Ovary (tissue), 7 donors: ENCODE measurements at regions not wholly inside any gene's neighbourhood (a gene's known extent, or its start where the extent isn't known, plus 50 kb on each side); places are given as distances from the start of the nearest gene placed in this dataset.

Experiments
- DNase-seq, 5 donors: peaks; one replicate each; pipeline ENCODE4 v3.0.0-alpha.2; 2019 to 2020
- H3K27ac ChIP-seq, 2 donors: fragments of 200-600 bp; one replicate each; pipeline versions ENCODE4 v1.5.1 to v1.8.0; 2019 to 2022
- H3K27me3 ChIP-seq: fragments of 200-600 bp; one replicate; pipeline ENCODE4 v1.8.0; 2022
- H3K36me3 ChIP-seq: fragments of 200-600 bp; sonication (generic); one replicate; pipeline ENCODE4 v1.5.1; 2019
- H3K4me1 ChIP-seq: one replicate; pipeline ENCODE4 v1.8.1; 2013; ENCODE audit warnings: mild to moderate bottlenecking, moderate library complexity; ENCODE audit not compliant: insufficient read depth
- H3K4me3 ChIP-seq: fragments of 200-600 bp; sonication (generic); one replicate; pipeline ENCODE4 v1.5.1; 2017
- H3K9me3 ChIP-seq, 2 donors: fragments of 200-600 bp in 1 of 2; sonication (generic) in 1 of 2; one replicate each; pipeline versions ENCODE4 v1.5.1 to v1.8.1; 2013 to 2019; ENCODE audit warnings: mild to moderate bottlenecking in 1 of 2, moderate library complexity in 1 of 2
- EP300 ChIP-seq: sonication (generic); formaldehyde crosslinking; IDR thresholded peaks from one replicate; pipeline ENCODE4 v1.6.1; 2017; ENCODE audit warnings: antibody characterized with exemption
- POLR2A ChIP-seq: fragments of 450-650 bp; IDR thresholded peaks from one replicate; pipeline ENCODE4 v1.6.1; 2017; ENCODE audit warnings: antibody characterized with exemption, mild to moderate bottlenecking, moderate library complexity
- WGBS, 3 donors: extraction: QIAGEN DNeasy Blood & Tissue Kit in 1 of 3; methylation state at CpG; one replicate each; pipeline versions ENCODE4 v1.1.5 to v1.1.7; 2013 to 2017; 5-methylcytosine and 5-hydroxymethylcytosine counted together
- intact Hi-C, 4 donors: fragments of 100-400 bp; cut with DNase I; formaldehyde crosslinking; loops; one replicate each; pipeline versions ENCODE4 v1.11.0 to v1.15.1; 2022 to 2023
- TF ChIP-seq, protein P1 (sequence below), 3 donors: fragments of 450-650 bp in 2 of 3; fragments of 200-600 bp in 1 of 3; IDR thresholded peaks; one replicate each; pipeline versions ENCODE4 v1.5.1 to v1.8.0; 2016 to 2022; ENCODE audit warnings: antibody characterized with exemption in 3 of 3, mild to moderate bottlenecking in 1 of 3
- donor health status: DM: no; HTN: no; CAD: no; lungs with moderate emphysema.
- donor health status: DM: no; HTN: no; CAD: no.
- donor health status: Bipolar disorder and iron deficiency.
- donor health status: DM: no; HTN: no; CAD: no.
- donor health status: DM: yes; HTN: yes; CAD: no.

DNA sequence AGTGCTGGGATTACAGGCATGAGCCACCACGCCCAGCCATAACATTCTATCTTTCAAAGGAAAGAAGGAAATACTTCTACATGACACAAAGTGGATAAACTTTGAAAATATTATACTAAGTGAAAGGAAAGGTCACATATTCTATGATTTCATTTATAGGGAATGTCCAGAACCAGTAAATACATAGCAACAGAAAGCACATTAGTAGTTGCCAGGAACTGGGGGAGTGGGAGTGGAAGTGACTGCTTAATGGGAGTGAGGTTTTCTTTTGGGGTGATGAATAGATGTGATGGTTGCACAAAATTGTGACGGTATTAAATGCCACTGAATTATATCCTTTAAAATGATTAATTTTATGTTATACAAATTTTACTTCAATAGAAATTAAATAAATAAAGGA is 95.7 kb upstream of the IL15 start:
- no peak for DNase-seq
- H3K9me3 ChIP-seq, result no peaks in the 10 kb centered on the region
- H3K27ac ChIP-seq, result no peak overlapping the region
- H3K4me3 ChIP-seq, result no peak overlapping the region
- H3K27me3 ChIP-seq, result no peaks in the 10 kb centered on the region
- H3K4me1 ChIP-seq, result no peaks in the 10 kb centered on the region
- WGBS, 3 donors, result 59 to 65% (median 60%) methylated on average over 2 of the region's 2 CpGs
- intact Hi-C loops, result no loop called here
- TF ChIP-seq, protein P1, sequence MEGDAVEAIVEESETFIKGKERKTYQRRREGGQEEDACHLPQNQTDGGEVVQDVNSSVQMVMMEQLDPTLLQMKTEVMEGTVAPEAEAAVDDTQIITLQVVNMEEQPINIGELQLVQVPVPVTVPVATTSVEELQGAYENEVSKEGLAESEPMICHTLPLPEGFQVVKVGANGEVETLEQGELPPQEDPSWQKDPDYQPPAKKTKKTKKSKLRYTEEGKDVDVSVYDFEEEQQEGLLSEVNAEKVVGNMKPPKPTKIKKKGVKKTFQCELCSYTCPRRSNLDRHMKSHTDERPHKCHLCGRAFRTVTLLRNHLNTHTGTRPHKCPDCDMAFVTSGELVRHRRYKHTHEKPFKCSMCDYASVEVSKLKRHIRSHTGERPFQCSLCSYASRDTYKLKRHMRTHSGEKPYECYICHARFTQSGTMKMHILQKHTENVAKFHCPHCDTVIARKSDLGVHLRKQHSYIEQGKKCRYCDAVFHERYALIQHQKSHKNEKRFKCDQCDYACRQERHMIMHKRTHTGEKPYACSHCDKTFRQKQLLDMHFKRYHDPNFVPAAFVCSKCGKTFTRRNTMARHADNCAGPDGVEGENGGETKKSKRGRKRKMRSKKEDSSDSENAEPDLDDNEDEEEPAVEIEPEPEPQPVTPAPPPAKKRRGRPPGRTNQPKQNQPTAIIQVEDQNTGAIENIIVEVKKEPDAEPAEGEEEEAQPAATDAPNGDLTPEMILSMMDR (IDR thresholded peaks at IDR 0.05), result no peak
- TF ChIP-seq POLR2A, result no peak
- TF ChIP-seq EP300, result no peak
- no peaks in the 10 kb centered on the region for H3K36me3 ChIP-seq

DNA sequence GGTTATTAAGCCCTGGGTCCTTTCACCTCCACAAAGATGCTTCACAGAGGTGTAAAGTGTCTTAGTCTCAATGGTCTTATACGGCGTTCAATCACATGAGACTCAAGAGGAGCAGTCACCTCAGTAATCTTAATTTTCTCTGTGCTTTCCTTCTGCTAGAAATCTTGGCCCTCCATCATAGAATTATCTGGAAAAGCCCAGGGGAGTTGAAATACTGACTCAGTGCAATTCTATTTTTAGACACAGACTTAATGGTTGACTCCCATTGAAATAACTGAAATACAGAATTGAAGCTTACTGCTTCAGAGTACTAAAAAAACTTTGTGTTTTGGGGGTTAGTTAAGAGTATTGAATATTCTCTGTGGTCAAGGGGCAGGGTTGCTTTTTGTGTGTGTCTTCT is 94.5 kb upstream of the IL15 start:
- no peak overlapping the region for H3K27ac ChIP-seq
- DNase-seq, result no peak
- intact Hi-C loops, result no loop called here
- 79 to 88% (median 82%) methylated on average over 2 of the region's 2 CpGs for WGBS, 3 donors
- no peaks in the 10 kb centered on the region for H3K27me3 ChIP-seq
- H3K36me3 ChIP-seq, result no peaks in the 10 kb centered on the region
- no peak overlapping the region for H3K4me3 ChIP-seq
- H3K4me1 ChIP-seq, result no peaks in the 10 kb centered on the region
- TF ChIP-seq POLR2A, result no peak
- no peak for TF ChIP-seq EP300
- TF ChIP-seq, protein P1 (IDR thresholded peaks at IDR 0.05), result no peak
- H3K9me3 ChIP-seq, result no peaks in the 10 kb centered on the region

DNA sequence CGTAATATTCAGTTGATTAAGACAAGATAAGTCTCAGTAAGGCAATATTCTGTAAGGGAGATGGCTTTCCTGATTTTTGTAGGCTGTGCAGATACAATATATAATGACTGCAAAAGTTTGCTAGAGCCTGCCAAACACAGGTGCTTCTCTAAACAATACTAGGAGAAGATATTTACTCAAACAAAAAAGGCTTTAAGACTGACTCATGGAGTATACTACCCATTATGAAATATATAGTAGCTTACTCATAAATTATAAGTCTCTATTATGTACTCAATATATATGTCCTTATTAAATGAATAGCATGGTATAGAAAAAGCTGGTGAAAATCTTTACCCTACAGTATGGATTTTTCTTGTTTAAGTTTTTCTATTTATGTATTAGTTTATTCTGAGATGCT is 93.2 kb upstream of the IL15 start:
- WGBS, 3 donors, result 83 to 92% (median 91%) methylated on average over 1 of the region's 1 CpG
- Histone ChIP-seq H3K27ac (no peak overlapping the region), H3K4me1 (no peaks in the 10 kb centered on the region), H3K9me3 (no peaks in the 10 kb centered on the region), H3K4me3 (no peak overlapping the region), H3K36me3 (no peaks in the 10 kb centered on the region), H3K27me3 (no peaks in the 10 kb centered on the region)
- intact Hi-C loops, result no loop called here
- TF ChIP-seq, protein P1 (IDR thresholded peaks at IDR 0.05), result no peak
- TF ChIP-seq EP300 (no peak), POLR2A (no peak)
- no peak for DNase-seq

DNA sequence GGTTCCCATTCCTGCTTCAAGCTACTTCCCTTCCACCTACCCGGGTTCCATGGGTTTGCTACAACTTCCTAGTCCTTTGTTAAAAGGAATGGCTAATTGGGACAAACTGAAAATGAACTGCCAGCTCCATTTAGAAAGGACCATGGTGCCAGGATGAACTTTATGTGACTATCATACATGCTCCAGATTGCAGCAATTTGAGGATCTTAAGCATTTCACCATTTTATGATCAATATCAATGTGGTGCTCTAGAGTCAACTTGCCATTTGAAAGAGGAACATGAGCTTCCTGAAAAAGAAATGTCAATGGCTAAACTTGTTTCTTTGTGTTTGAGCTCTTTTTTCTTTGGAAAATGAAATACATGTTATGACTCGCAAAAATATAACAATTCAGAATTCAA is 92.7 kb upstream of the IL15 start:
- Histone ChIP-seq H3K27ac (no peak overlapping the region), H3K4me1 (no peaks in the 10 kb centered on the region), H3K9me3 (no peaks in the 10 kb centered on the region), H3K36me3 (no peaks in the 10 kb centered on the region), H3K27me3 (no peaks in the 10 kb centered on the region), H3K4me3 (no peak overlapping the region)
- TF ChIP-seq EP300, result no peak
- TF ChIP-seq POLR2A, result no peak
- TF ChIP-seq, protein P1 (IDR thresholded peaks at IDR 0.05), result no peak
- 86 to 94% (median 89%) methylated on average over 2 of the region's 2 CpGs for WGBS, 3 donors
- DNase-seq, result no peak
- intact Hi-C loops, result no loop called here

DNA sequence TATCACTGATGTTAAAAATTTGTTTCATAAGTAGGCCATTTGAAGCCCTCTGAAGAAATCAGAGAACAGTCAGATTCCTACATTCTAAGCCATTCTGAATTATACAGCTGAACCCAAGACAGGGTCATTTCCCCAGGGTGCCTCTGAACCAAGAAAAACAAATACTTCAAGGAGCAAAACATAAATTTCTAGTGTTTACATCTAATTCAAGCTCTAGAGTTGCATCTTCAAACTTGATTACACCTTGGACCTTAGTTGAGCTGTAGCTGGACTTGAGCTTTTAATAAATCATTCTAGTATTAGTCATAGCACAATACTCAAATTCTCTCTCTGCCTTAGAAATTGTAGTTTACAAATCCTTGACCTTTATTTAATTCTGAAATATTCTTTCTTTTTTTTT is 87.6 kb upstream of the IL15 start:
- Histone ChIP-seq H3K9me3 (no peaks in the 10 kb centered on the region), H3K27me3 (no peaks in the 10 kb centered on the region), H3K36me3 (no peaks in the 10 kb centered on the region), H3K27ac (no peak overlapping the region), H3K4me1 (no peaks in the 10 kb centered on the region), H3K4me3 (no peak overlapping the region)
- no peak for DNase-seq
- TF ChIP-seq, protein P1 (IDR thresholded peaks at IDR 0.05), result no peak
- TF ChIP-seq POLR2A, result no peak
- no peak for TF ChIP-seq EP300
- intact Hi-C loops, result no loop called here
